GM21381 (cell line): ENCODE measurements at regions not wholly inside any gene's neighbourhood (a gene's known extent, or its start where the extent isn't known, plus 50 kb on each side); places are given as distances from the start of the nearest gene placed in this dataset.
"Not testable (repeated sequence)": the region's sequence is repeated elsewhere in the genome, so short reads cannot be mapped to it uniquely, and the experiment has no call there.

ENCODE experiments used
- ATAC-seq: cut with Tn5 transposase; IDR thresholded peaks from one replicate; pipeline ENCODE4 v1.9.1; 2021; ENCODE audit warnings: mild to moderate bottlenecking, moderate library complexity; ENCODE audit not compliant: unreplicated experiment

DNA sequence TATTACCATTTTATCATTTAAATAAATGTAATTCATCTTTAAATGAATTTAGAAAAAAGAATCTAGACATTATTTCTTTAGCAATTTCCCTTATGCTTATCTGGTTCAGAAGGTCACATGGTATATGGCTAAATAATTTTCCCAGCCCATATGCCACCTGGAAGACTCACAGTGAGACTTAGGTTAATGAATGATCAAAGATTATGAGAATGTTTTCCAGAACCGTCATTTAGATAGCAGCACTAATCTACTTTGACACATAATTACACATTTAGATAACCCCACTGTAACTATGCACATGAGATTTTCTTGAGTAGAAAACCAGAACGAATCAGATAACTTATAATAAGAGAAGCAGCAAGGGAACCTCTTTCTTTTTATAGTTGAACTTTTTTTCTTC lies 124.9 kb upstream of the CCDC180 start:
- not testable (repeated sequence) for ATAC-seq

DNA sequence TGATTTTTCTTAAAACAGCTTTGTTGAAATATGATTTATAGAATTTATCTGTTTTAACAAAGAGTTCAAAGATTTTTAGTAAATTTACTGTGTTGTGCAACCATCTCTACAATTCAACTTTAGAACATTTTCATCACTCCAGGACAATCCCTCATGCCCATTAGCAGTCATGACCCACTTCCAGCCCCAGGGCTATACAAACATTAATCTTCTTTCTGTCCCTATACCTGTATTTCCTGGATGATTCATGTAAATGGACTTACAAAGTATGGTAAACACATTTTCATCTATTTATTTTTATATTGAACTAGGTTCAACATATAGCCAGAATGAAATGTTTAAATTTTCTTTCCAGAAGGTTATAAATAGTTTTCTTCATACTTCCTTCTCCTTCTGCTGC lies 127.8 kb upstream of the CCDC180 start:
- no peak for ATAC-seq

DNA sequence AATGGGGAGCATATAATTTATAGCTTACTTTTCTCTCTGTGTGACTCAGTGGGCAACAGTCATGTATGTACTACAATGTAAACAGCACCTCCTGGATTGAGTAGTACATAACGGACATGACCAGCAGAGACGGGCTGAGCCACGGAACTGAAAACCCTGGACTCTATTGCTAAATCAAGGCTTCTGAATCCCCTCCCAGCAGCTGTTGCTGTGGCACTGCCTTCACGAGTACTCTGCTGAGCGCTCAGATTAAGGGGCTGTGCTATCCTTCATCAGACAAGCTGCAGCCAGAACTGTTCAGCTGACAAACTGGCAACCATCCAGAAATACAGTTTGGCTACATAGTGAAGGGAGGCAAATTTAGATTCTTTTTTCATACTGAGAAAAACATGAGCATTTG lies 131.3 kb upstream of the CCDC180 start:
- no peak for ATAC-seq

DNA sequence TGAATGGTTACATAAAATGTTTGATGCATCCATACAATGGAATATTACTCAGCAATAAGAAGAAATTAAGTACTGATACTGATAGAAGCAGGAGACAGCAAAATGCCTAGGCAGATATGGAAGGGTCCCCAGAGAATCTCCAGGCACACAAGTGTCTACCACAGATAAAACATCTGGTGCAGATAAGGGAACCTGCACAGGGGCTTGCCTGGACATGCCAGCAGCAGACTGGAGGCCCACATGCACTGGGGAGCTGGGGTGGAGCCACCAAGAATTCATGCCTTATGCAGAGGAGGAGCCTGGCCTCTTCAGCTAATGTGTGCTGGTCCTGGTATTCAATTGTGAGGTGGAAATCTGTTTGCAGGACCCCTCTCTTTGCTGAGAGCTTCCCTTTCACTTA lies 129.2 kb upstream of the CTSV start:
- not testable (repeated sequence) for ATAC-seq

DNA sequence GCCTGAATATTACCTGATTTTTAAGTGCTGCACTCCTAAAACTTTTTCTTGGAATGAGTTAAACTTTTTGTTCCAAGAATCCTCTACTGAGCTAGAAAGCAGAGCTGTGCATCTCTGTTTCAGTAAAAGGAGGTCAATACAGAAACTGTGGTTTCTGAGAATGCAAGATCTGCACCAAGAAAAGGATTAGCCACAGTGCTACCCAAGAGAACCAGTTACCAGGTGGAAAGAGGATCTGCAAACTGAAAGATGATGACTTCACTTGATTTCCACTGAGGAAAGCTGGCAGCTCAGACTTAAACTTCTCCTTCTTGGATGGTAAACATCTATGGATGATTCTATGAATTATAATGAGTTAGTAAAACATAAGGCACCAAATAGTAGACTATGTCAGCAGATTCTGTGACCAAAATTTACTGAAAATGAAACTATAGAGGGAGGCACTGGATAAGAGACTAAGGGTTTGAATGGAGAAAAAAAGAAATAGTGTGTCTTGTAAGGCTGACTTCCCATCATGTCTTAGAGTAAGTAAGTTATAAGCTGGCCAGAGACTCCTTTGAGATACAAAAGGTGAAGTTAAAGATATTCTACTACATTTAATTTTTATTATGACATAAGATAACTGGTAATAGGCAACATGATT lies 127.7 kb upstream of the CTSV start:
- not testable (repeated sequence) for ATAC-seq

DNA sequence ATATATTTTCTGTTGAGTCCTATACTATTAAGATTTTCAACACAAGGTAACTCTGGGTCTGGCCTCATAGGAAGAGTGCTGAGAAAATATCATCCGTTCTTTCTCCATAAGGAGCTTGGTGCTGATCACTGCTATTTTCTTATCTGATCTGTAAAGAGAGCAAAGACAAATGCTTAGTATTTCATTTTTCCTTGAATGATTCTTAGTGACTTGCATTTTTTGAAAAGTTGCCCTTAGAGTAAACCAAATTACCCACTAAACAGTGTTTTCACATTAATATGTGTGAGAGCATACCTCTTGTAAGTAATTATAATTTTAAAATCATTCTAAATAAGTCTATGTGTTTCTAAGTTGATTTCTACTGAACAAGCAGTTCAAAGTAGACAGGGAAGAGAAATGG lies 121.3 kb upstream of the CTSV start:
- ATAC-seq, result no peak

DNA sequence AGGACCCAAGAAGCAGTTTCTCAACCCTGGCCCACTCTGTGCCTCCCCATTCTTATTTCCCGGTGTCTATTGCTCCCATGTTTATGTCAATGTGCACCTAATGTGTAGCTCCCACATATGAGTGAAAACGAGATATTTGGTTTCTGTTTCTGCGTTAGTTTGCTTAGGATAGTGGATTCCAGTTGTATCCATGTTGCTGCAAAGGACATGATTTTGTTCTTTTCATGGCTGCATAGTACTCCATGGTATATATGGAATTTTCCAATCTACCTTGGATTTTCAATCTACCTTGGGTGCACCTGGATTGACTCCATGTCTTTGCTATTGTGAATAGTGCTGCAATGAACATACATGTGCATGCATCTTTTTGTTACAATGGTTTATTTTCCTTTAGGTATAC lies 119.8 kb upstream of the CTSV start:
- not testable (repeated sequence) for ATAC-seq

DNA sequence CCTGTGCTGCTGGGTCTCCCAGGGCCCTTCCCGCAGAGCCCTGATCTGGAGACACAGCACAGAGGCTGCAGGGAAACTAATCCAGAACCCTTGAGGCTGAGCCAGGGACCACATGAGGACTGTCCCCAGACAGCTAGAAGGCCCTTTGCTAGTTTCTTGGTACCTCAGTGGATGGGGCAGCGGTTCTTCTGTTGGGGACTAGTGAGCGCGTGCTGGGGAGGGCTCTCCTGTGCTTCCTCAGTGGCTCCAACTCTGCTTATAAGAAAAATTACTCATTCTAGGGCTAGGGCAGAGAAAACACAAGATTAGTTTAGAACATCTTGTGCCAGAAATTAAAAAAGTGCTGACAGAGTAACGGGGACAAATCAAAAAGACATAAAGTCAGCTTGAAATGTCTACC lies 116.5 kb upstream of the CTSV start:
- not testable (repeated sequence) for ATAC-seq

DNA sequence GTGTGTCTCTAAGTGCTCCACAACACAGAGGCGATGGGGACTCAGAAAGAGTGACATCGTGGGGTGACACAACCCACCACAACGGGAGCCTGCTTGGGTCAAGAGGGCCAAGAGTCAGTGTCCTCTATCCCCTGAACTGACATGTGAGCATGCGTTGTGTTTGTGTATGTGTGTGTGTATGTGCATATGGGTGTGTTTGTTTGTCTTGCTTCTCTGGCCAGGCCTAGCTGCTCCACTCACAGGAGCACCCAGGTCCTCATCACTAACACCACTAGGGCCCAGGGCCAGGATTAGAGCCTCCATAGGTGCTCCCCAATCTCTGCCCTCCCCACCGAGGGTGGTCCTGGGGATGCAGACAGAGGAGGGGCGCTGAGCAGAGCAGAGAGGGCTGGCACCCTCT lies 115.0 kb upstream of the CTSV start:
- ATAC-seq, result no peak

DNA sequence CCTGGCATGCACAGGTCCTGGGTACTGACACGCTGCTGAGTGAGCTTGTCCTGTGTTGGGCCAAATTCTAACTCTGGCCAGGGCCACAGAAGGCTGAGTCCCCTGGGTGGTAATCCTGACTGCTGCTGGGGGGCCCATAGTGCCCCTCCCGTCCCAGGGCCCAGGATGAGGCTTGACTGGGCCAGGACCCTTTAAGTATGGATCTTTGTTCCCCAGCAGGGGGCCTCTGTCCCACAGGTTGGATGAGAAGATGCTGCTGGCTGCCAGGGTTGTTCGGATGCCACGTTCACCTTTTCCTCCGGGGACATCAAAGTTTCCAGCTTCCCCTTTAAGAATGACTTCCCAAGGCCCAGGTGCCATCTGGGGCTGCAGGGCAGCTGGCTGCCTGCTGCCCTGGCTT lies 114.2 kb upstream of the CTSV start:
- ATAC-seq, result not testable (repeated sequence)

DNA sequence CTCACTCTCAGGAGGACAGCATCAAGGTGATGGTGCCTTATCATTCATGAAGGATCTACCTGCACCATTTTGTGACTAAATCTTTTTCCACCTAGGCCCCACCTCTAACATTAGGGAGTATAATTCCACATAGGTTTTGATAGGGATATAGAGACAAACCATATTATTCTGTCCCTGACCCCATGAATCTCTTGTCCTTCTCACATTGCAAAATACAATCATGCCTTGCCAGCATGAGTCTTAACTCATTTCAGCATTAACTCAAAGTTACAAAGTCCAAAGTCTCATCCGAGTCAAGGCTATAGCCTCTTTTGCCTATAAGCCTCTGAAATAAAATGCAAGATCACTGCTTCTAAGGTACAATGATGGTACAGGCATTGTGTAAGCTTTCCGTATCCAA lies 111.5 kb upstream of the CTSV start:
- ATAC-seq, result not testable (repeated sequence)

DNA sequence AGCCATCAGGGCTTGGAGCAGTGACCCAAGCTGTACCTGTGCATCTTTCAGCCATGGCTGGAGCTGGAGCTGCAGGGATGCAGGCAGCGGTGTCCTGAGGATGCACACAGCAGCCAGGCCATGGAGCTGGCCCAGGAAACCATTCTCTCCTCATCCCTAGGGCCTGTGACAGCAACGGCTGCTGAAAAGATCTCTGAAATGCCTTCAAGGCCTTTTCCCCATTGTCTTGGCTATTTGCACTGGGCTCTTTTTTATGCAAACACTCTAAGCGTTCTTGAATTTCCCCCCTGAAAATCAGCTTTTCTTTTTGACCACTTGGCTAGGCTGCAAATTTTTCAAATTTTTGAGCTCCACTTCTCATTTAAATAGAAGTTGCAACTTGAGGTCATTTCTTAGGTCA lies 109.5 kb upstream of the CTSV start:
- not testable (repeated sequence) for ATAC-seq

DNA sequence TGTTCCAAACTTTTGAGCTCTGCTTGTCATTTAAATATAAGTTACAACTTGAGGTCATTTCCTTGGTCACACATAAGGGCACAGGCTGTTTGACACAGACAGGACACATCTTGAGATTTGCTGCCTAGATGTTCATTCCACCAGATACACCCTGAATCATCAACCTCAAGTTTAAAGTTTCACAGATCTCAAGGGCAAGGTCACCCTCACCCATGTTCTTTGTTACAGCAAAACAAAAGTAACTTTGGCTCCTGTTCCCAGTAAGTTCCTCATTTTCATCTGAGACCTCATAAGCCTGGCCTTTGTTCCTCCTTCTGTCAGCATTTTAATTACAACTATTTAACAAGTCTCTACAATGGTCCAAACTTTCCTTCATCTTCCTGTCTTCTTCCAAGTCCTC lies 106.7 kb upstream of the CTSV start:
- ATAC-seq, result not testable (repeated sequence)

DNA sequence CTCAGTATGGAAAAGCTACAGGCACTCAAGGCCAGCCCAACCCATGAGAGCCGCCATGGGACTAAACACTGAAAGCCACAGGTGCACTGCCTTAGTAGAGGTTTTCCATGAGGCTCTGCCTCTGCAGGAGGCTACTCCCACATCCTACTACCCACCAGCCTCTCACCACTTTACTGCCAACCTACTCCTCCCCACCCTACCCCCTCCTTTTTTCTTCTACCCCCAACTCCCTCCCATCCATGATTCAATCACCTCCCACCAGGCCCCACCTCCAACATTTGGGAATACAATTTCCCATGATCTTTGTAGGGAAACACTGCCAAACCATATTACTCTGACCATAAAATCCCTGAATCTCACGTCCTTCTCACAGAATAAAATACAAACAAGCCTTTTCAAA lies 101.6 kb upstream of the CTSV start:
- no peak for ATAC-seq

DNA sequence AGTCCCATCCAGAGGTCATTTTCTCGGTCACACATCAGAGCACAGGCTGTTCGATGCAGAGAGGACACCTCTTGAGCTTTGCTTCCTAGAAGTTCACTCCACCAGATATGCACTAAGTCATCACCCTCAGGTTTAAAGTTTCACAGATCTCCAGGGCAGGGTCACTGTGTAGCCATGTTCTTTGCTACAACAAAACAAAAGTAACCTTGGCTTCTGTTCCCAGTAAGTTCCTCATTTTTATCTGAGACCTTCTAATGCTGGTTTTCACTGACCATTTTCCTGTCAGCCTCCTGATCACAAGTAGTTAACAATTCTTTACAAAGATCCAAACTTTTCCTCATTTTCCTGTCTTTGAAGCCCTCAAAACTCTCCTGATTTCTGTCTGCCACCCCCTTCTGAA lies 97.5 kb upstream of the CTSV start:
- ATAC-seq, result no peak

DNA sequence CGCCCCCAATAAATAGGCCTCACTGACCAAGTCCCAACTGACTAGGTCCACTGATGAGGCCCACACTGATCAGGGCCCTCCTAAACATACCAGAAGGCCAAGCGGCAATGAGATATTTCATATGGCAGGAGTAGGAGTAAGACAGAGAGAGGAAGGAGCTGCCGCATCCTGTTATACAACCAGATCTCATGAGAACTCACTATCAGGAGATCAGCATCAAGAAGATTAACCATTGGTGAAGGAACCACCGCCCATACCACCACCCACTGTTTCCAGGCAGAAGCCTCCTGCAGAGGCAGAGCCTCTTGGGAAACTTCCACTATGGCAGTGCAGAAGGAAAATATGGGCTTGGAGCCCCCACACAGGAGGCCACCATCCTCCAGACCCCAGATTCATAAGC lies 95.0 kb upstream of the CTSV start:
- ATAC-seq, result not testable (repeated sequence)

DNA sequence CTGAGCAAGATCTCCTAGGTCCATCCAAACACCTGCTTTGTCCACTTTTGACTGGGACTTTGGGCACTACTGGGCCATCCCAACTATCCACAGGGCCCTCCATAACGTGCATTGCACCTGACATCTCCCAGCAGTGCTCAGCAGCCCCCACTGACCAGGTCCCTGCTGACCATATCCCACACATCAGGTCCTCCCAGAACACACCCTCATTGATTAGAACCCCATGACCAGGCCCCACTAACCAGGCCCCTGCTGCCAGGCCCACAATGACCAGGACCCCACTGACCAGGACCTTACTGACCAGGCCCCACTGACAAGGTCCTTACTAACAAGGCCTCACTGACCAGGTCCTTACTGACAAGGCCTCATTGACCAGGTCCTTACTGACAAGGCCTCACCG lies 93.9 kb upstream of the CTSV start:
- ATAC-seq, result no peak

DNA sequence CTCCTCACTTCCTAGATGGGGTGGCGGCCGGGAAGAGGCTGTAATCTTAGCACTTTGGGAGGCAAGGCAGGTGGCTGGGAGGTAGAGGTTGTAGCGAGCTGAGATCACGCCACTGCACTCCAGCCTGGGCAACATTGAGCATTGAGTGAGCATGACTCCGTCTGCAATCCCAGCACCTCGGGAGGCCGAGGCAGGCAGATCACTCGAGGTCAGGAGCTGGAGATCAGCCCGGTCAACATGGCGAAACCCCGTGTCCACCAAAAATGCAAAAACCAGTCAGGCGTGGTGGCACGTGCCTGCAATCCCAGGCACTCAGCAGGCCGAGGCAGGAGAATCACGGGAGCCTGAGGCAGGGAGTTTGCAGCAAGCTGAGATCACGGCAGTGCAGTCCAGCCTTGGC lies 91.9 kb upstream of the CTSV start:
- ATAC-seq, result not testable (repeated sequence)

DNA sequence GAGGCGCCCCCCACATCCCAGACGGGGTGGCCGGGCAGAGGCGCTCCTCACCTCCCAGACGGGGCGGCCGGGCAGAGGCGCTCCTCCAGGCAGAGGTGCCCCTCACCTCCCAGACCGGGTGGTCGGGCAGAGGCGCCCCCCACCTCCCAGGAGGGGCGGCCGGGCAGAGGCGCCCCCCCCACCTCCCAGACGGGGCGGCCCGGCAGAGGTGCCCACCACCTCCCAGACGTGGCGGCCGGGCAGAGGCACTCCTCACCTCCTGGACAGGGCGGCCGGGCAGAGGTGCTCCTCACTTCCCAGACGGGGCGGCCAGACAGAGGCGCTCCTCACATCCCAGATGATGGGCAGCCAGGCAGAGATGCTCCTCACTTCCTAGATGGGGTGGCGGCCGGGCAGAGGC lies 91.4 kb upstream of the CTSV start:
- not testable (repeated sequence) for ATAC-seq

DNA sequence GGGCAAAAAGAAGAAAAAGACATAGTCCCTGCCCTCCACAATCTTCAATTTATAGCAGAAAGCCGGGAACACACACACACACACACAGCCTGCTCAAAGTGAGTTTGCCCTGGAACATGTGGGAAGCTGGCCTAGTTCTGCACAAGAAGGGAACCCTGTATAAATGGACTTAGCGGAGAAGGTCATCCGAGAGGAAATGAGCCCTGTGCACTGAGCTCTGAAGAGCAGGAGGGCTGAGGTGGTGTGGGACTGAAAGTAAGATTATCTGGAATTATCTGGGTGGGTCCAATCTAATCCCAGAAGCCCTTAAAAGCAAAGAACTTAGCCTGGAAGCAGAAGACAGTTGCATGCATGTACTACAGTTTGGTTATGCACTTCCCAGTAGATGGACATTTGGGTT lies 90.0 kb upstream of the CTSV start:
- no peak for ATAC-seq

DNA sequence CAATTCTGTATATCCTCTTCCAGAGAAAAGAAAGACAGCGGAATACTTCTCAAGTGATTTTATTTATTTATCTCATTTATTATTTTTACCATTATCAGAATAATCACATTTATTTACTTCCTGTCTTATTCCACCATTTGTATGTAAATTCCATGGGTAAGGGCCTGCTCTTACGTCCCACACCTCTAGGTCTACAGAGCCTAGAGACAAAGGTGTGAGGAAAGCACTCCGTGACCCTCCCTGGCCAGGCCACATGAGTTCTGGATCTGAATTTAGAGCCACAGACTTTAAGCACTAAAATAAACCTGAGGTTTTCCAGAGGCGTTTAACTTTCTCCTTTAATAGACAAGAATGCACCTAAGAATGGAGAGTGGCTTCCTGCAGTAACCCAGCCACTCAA lies 85.3 kb upstream of the CTSV start:
- ATAC-seq, result no peak

DNA sequence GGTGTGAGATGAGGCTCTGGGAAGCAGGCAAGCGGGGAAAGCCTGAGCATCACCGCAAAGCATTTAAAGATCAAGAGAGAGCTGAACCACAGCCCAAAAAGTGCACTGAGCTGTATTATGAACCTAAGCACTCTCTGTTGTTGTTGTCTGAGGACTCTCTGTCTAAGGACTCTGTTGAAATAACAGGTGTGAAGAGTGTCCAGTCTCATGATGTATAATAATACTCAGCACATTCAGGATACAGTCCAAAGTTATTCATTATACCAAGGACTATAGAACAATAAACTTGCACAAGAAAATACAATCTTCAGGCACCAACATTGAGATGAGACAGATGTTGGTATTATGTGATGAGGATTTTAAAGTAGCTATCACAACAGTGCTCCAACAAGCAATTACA lies 71.8 kb upstream of the CTSV start:
- no peak for ATAC-seq

DNA sequence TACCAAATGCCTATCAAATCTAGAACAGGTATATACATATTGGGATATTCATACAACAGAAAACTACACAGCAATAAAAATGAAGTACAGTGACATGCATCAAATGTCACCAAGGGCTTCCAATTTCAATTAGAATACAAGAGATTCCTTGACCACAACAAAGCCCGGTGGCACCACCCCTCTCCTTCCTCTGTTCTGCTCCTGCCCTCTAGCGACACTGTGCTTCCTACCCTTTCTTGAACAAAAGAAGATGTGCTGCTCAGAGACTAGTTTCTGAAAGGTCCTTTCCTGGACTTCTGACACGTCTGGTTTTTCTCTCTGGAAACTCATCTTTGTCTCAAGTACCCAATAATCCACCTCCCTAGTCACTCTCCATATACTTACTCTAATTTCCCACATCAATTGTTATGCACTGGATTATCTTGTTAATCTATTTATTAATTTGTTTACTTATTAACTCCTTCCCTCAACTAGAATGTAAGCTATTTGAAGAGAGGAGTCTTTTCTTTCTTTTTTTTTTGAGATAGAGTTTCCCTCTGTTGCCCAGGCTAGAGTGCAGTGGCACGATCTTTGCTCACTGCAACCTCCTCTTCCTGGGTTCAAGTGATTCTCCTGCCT lies 70.4 kb upstream of the CTSV start:
- no peak for ATAC-seq
